CD4-positive, alpha-beta T cell treated with Interleukin-6 for 4 hours (primary cell): ENCODE measurements at regions not wholly inside any gene's neighbourhood (a gene's known extent, or its start where the extent isn't known, plus 50 kb on each side); places are given as distances from the start of the nearest gene placed in this dataset.

Source experiments
- DNase-seq: peaks from one replicate; pipeline ENCODE4 v3.0.0-alpha.2; 2020; ENCODE audit warnings: mixed read lengths

- DNase-seq = no peak
These were observed 368.8 kb upstream of the KIRREL3 start for GRCh38 chr11:127369356-127369755.

- DNase-seq = no peak
These were observed 362.3 kb upstream of the KIRREL3 start for GRCh38 chr11:127362754-127363308.

GRCh38 chr11:127358160-127358559 lies 357.6 kb upstream of the KIRREL3 start:
- no peak for DNase-seq

GRCh38 chr11:127350476-127350875 lies 349.9 kb upstream of the KIRREL3 start:
- no peak for DNase-seq

GRCh38 chr11:127345819-127346459 lies 345.4 kb upstream of the KIRREL3 start:
- peak; percentile 3 for DNase-seq

GRCh38 chr11:127340438-127340837 lies 339.9 kb upstream of the KIRREL3 start:
- no peak for DNase-seq

GRCh38 chr11:127339376-127339775 lies 338.8 kb upstream of the KIRREL3 start:
- DNase-seq = no peak

- DNase-seq = no peak
These were observed 338.1 kb upstream of the KIRREL3 start for GRCh38 chr11:127338380-127339259.

GRCh38 chr11:127334466-127334865 lies 333.9 kb upstream of the KIRREL3 start:
- no peak for DNase-seq

- no peak for DNase-seq
These were observed 332.3 kb upstream of the KIRREL3 start for GRCh38 chr11:127332896-127333295.

- DNase-seq = no peak
These were observed 329.5 kb upstream of the KIRREL3 start for GRCh38 chr11:127330044-127330443.

- no peak for DNase-seq
These were observed 307.7 kb upstream of the KIRREL3 start for GRCh38 chr11:127308291-127308690.

- DNase-seq = no peak
These were observed 307.1 kb upstream of the KIRREL3 start for GRCh38 chr11:127307700-127308099.

GRCh38 chr11:127304634-127305033 lies 304.1 kb upstream of the KIRREL3 start:
- DNase-seq = no peak

- DNase-seq = no peak
These were observed 288.4 kb upstream of the KIRREL3 start for GRCh38 chr11:127288926-127289325.

GRCh38 chr11:127281534-127281933 lies 281.0 kb upstream of the KIRREL3 start:
- DNase-seq = no peak

GRCh38 chr11:127275774-127276173 lies 275.2 kb upstream of the KIRREL3 start:
- no peak for DNase-seq

- DNase-seq = no peak
These were observed 273.7 kb upstream of the KIRREL3 start for GRCh38 chr11:127274328-127274676.

- no peak for DNase-seq
These were observed 273.2 kb upstream of the KIRREL3 start for GRCh38 chr11:127273593-127274327.

GRCh38 chr11:127270851-127271250 lies 270.3 kb upstream of the KIRREL3 start:
- no peak for DNase-seq

GRCh38 chr11:127269911-127270310 lies 269.3 kb upstream of the KIRREL3 start:
- no peak for DNase-seq

- DNase-seq = no peak
These were observed 268.4 kb upstream of the KIRREL3 start for GRCh38 chr11:127268932-127269331.

GRCh38 chr11:127268521-127268920 lies 268.0 kb upstream of the KIRREL3 start:
- DNase-seq = no peak
